ENCODE measurements at regions not wholly inside any gene's neighbourhood (a gene's known extent, or its start where the extent isn't known, plus 50 kb on each side); places are given as distances from the start of the nearest gene placed in this dataset.

DNA sequence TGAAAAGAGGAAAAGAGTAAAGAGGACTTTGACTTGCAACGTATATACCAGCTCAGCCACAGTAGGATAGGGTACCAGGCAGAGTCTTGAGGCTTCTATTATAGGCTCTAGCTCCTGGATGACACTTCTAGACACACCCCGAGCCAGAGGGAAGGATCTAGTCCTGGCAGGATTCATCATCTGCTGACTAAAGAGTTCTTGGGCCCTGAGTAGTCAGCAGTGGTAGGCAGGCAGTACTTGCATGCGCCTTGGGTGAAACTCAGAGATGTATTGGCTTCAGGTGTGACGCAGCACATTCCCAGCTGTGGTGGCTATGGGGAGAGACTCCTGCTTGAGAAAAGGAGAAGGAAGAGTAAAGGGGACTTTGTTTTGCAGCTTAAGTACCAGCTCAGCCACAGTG lies 162.3 kb upstream of the APP start:
- TF ChIP-seq, protein P1, sequence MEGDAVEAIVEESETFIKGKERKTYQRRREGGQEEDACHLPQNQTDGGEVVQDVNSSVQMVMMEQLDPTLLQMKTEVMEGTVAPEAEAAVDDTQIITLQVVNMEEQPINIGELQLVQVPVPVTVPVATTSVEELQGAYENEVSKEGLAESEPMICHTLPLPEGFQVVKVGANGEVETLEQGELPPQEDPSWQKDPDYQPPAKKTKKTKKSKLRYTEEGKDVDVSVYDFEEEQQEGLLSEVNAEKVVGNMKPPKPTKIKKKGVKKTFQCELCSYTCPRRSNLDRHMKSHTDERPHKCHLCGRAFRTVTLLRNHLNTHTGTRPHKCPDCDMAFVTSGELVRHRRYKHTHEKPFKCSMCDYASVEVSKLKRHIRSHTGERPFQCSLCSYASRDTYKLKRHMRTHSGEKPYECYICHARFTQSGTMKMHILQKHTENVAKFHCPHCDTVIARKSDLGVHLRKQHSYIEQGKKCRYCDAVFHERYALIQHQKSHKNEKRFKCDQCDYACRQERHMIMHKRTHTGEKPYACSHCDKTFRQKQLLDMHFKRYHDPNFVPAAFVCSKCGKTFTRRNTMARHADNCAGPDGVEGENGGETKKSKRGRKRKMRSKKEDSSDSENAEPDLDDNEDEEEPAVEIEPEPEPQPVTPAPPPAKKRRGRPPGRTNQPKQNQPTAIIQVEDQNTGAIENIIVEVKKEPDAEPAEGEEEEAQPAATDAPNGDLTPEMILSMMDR (IDR thresholded peaks at IDR 0.05; ENCODE audit: insufficient read depth, low read length) = no peak
- no peak for TF ChIP-seq POLR2AphosphoS5 (IDR thresholded peaks at IDR 0.05; ENCODE audit: low read depth)
- TF ChIP-seq, protein P2, sequence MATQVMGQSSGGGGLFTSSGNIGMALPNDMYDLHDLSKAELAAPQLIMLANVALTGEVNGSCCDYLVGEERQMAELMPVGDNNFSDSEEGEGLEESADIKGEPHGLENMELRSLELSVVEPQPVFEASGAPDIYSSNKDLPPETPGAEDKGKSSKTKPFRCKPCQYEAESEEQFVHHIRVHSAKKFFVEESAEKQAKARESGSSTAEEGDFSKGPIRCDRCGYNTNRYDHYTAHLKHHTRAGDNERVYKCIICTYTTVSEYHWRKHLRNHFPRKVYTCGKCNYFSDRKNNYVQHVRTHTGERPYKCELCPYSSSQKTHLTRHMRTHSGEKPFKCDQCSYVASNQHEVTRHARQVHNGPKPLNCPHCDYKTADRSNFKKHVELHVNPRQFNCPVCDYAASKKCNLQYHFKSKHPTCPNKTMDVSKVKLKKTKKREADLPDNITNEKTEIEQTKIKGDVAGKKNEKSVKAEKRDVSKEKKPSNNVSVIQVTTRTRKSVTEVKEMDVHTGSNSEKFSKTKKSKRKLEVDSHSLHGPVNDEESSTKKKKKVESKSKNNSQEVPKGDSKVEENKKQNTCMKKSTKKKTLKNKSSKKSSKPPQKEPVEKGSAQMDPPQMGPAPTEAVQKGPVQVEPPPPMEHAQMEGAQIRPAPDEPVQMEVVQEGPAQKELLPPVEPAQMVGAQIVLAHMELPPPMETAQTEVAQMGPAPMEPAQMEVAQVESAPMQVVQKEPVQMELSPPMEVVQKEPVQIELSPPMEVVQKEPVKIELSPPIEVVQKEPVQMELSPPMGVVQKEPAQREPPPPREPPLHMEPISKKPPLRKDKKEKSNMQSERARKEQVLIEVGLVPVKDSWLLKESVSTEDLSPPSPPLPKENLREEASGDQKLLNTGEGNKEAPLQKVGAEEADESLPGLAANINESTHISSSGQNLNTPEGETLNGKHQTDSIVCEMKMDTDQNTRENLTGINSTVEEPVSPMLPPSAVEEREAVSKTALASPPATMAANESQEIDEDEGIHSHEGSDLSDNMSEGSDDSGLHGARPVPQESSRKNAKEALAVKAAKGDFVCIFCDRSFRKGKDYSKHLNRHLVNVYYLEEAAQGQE (IDR thresholded peaks at IDR 0.05; ENCODE audit: insufficient replicate concordance, low read depth) = no peak
- TF ChIP-seq GABPA (IDR thresholded peaks at IDR 0.05; ENCODE audit: low read depth) = no peak
- TF ChIP-seq SPI1 (IDR thresholded peaks at IDR 0.05; ENCODE audit: borderline replicate concordance, low read depth) = no peak

All from HL-60 (cell line).